ENCODE measurements at regions not wholly inside any gene's neighbourhood (a gene's known extent, or its start where the extent isn't known, plus 50 kb on each side); places are given as distances from the start of the nearest gene placed in this dataset.

GRCh38 chr12:107394693-107395092 is 290.9 kb upstream of the PWP1 start (continued):
- TF ChIP-seq PRDM10 (IDR thresholded peaks at IDR 0.05; ENCODE audit: partially characterized antibody) = no peak
- TF ChIP-seq NCOA4 (IDR thresholded peaks at IDR 0.05; ENCODE audit: partially characterized antibody) = no peak
- no peak for TF ChIP-seq EGR1 (conservative IDR thresholded peaks at IDR 0.05)
- no peak for TF ChIP-seq TBP (optimal IDR thresholded peaks at IDR 0.05; ENCODE audit: low read depth, low read length)
- no peak for TF ChIP-seq ZBTB8A (IDR thresholded peaks at IDR 0.05; ENCODE audit: partially characterized antibody)
- no peak for TF ChIP-seq THAP12 (CRISPR knock-in tag; IDR thresholded peaks at IDR 0.05)
- TF ChIP-seq NELFE (IDR thresholded peaks at IDR 0.05; ENCODE audit: insufficient read depth, insufficient read length) = no peak
